K562 (cell line): ENCODE measurements at regions not wholly inside any gene's neighbourhood (a gene's known extent, or its start where the extent isn't known, plus 50 kb on each side); places are given as distances from the start of the nearest gene placed in this dataset.

Experiments used
- ELF1 ChIP-seq: fragments of 200-800 bp; sonication (Bioruptor generic); IDR thresholded peaks from 2 replicates; pipeline ENCODE4 v1.6.1; 2016; ENCODE audit warnings: missing genetic modification characterization, missing compliant biosample characterization
- EP300 ChIP-seq: IDR thresholded peaks from 2 replicates; pipeline ENCODE4 v1.6.1; 2012; ENCODE audit warnings: low read length, improper control_type of control experiment
- GABPA ChIP-seq: fragments of 200-800 bp; sonication (Bioruptor generic); conservative IDR thresholded peaks from 2 replicates; pipeline ENCODE4 v1.6.1; 2016; ENCODE audit warnings: low read depth, missing genetic modification characterization, missing compliant biosample characterization
- NR3C1 ChIP-seq: sonication (generic); formaldehyde crosslinking; IDR thresholded peaks from 2 replicates; pipeline ENCODE4 v1.8.1; 2022; ENCODE audit warnings: missing genetic modification reagents
- POLR2A ChIP-seq: fragments of 450-650 bp; conservative IDR thresholded peaks from 2 replicates; pipeline ENCODE4 v1.6.1; 2016
- POLR2AphosphoS5 ChIP-seq: IDR thresholded peaks from 2 replicates; pipeline ENCODE4 v1.6.1; 2011; ENCODE audit warnings: mild to moderate bottlenecking, low read depth, low read length, moderate library complexity; ENCODE audit not compliant: control insufficient read depth, insufficient read depth
- SMARCE1 ChIP-seq: fragments of 450-650 bp; IDR thresholded peaks from 2 replicates; pipeline ENCODE4 v1.7.1; 2016; ENCODE audit warnings: mild to moderate bottlenecking
- TEAD1 ChIP-seq, 2 experiments: fragments of 450-650 bp in 1 of 2; sonication (generic) in 1 of 2; formaldehyde crosslinking; IDR thresholded peaks; 2 replicates each; pipeline versions ENCODE4 v1.4.0 to v1.8.0; 2020 to 2022; ENCODE audit warnings: mild to moderate bottlenecking in 2 of 2, missing genetic modification reagents in 1 of 2
- ZBTB7A ChIP-seq: IDR thresholded peaks from 2 replicates; pipeline ENCODE4 v1.6.1; 2011; ENCODE audit warnings: low read depth, mild to moderate bottlenecking, low read length, moderate library complexity, borderline replicate concordance; ENCODE audit not compliant: control insufficient read depth
- ZFX ChIP-seq: sonication (generic); formaldehyde crosslinking; IDR thresholded peaks from 2 replicates; pipeline ENCODE4 v1.8.0; 2022; ENCODE audit warnings: mild to moderate bottlenecking, missing genetic modification reagents, moderate library complexity
- ZNF311 ChIP-seq: fragments of 250-450 bp; sonication (Bioruptor Pico); IDR thresholded peaks from 2 replicates; pipeline ENCODE4 v1.4.0; 2020; ENCODE audit warnings: mild to moderate bottlenecking, moderate library complexity
- TF ChIP-seq, protein P1 (sequence below), 3 experiments: IDR thresholded peaks in 2 of 3; conservative IDR thresholded peaks in 1 of 3; 2 replicates each; pipeline ENCODE4 v1.5.1; 2011 to 2012; ENCODE audit warnings: low read length in 3 of 3, mild to moderate bottlenecking in 3 of 3, control low read depth in 2 of 3, improper control_type of control experiment in 1 of 3, inconsistent platforms in 1 of 3, low read depth in 1 of 3, mixed read lengths in 1 of 3, moderate library complexity in 1 of 3; ENCODE audit not compliant: insufficient read depth in 2 of 3
- TF ChIP-seq, protein P2 (sequence below): sonication (generic); formaldehyde crosslinking; IDR thresholded peaks from 2 replicates; pipeline ENCODE4 v1.8.1; 2022; ENCODE audit warnings: missing genetic modification reagents

DNA sequence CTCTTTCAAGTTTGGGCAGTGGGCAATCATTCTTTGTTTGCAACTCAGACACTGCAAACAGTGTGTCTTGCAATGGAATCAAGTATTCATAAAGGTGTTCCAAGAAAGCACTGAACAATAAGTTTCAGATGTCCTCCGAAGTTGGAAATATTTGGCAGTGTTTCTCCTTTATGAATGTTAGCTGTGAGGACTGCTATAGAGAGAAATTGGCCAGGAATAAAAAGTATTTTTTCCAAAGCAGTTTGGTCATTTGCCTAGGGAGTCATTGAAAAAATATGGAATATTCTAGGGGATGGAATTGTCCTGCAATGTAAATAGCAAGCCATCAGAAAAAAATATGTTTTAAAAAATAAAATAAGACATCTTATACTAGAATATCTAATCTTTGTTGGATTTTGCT is 688.6 kb upstream of the SEMA6A start:
- TF ChIP-seq ZBTB7A: no peak
- no peak for TF ChIP-seq ELF1 (tag)
- no peak for TF ChIP-seq ZFX (CRISPR knock-in tag)
- TF ChIP-seq, protein P1, sequence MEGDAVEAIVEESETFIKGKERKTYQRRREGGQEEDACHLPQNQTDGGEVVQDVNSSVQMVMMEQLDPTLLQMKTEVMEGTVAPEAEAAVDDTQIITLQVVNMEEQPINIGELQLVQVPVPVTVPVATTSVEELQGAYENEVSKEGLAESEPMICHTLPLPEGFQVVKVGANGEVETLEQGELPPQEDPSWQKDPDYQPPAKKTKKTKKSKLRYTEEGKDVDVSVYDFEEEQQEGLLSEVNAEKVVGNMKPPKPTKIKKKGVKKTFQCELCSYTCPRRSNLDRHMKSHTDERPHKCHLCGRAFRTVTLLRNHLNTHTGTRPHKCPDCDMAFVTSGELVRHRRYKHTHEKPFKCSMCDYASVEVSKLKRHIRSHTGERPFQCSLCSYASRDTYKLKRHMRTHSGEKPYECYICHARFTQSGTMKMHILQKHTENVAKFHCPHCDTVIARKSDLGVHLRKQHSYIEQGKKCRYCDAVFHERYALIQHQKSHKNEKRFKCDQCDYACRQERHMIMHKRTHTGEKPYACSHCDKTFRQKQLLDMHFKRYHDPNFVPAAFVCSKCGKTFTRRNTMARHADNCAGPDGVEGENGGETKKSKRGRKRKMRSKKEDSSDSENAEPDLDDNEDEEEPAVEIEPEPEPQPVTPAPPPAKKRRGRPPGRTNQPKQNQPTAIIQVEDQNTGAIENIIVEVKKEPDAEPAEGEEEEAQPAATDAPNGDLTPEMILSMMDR (IDR thresholded peaks at IDR 0.05 in 2 of 3, conservative IDR thresholded peaks at IDR 0.05 in 1 of 3; ENCODE audit: insufficient read depth in 2 of 3, low read depth in 1 of 3, low read length in 3 of 3): no peak
- TF ChIP-seq ZNF311: no peak
- no peak for TF ChIP-seq POLR2A
- TF ChIP-seq SMARCE1: no peak
- TF ChIP-seq POLR2AphosphoS5: no peak
- TF ChIP-seq, protein P2, sequence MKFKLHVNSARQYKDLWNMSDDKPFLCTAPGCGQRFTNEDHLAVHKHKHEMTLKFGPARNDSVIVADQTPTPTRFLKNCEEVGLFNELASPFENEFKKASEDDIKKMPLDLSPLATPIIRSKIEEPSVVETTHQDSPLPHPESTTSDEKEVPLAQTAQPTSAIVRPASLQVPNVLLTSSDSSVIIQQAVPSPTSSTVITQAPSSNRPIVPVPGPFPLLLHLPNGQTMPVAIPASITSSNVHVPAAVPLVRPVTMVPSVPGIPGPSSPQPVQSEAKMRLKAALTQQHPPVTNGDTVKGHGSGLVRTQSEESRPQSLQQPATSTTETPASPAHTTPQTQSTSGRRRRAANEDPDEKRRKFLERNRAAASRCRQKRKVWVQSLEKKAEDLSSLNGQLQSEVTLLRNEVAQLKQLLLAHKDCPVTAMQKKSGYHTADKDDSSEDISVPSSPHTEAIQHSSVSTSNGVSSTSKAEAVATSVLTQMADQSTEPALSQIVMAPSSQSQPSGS (CRISPR knock-in tag): no peak
- TF ChIP-seq GABPA: no peak
- TF ChIP-seq EP300: no peak
- no peak for TF ChIP-seq TEAD1 (CRISPR knock-in tag; IDR thresholded peaks at IDR 0.05)
- no peak for TF ChIP-seq NR3C1 (CRISPR knock-in tag)
